ENCODE measurements at regions not wholly inside any gene's neighbourhood (a gene's known extent, or its start where the extent isn't known, plus 50 kb on each side); places are given as distances from the start of the nearest gene placed in this dataset.
"Not testable (repeated sequence)": the region's sequence is repeated elsewhere in the genome, so short reads cannot be mapped to it uniquely, and the experiment has no call there.

DNA sequence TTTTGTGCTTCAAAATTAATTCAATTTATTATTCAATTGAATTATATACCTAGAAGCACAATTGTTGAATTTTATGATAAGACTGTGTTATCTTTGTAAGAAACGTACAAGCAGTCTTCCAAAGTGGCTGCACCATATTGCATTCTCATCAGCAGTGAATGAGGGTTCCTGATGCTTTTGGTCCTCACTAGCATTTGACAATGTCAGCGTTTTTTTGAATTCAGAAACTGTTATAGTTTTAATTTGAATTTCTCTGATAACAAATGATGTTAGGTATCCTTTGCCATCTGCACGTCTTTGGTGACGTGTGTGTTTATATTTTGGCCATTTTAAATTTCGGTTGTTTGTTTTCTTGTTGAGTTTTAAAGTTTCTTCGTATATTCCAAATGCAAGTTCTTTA is 553.0 kb upstream of the ZP4 start:
- Histone ChIP-seq H3K27me3 (ENCODE audit: insufficient read depth, low read depth, low read length) (no peaks in the 10 kb centered on the region), H3K9me2 (ENCODE audit: insufficient read depth, low read length) (no peaks in the 10 kb centered on the region), H3K9ac (ENCODE audit: low read length) (no peak overlapping the region), H3F3A (ENCODE audit: insufficient read depth, low read length, poor library complexity, severe bottlenecking) (no peaks in the 10 kb centered on the region), H3K9me3 (ENCODE audit: low read length) (no peaks in the 10 kb centered on the region), H3K27ac (ENCODE audit: low read length) (no peak overlapping the region), H2AFZ (ENCODE audit: low read depth, low read length) (no peak overlapping the region), H3K36me3 (ENCODE audit: insufficient read depth, low read length) (no peaks in the 10 kb centered on the region), H4K20me1 (ENCODE audit: insufficient read depth) (no peaks in the 10 kb centered on the region), H3K79me2 (replicated peaks; ENCODE audit: insufficient read depth, low read length) (no peaks in the 10 kb centered on the region), H3K4me3 (ENCODE audit: low read length) (no peak overlapping the region), H3K4me2 (ENCODE audit: low read length) (no peak overlapping the region)
- TF ChIP-seq POLR2AphosphoS5 (IDR thresholded peaks at IDR 0.05) (no peak), MXI1 (conservative IDR thresholded peaks at IDR 0.05; ENCODE audit: poor library complexity, severe bottlenecking) (no peak), EZH2 (IDR thresholded peaks at IDR 0.05; ENCODE audit: borderline replicate concordance, insufficient read depth, low read length, poor library complexity, severe bottlenecking) (no peak)

DNA sequence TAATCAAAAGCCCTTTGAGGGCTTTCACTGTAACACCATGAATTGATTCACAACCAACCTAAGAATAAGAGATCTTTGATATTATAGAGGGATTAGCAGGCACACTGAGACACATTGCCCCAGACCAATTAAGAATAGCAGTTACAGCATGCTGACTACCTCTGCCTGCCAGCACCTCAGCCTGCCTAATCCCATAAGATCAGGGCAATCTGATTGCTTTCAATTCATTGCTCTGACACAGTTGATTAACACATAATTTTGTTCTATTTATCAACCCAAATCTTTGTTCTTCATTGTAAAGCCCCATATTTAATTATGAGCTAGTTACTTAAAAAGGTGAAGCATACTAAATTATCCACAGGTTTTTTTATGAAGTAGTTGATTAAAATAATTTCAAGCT is 548.8 kb upstream of the ZP4 start:
- Histone ChIP-seq H3K9ac (ENCODE audit: low read length) (no peak overlapping the region), H3K36me3 (ENCODE audit: insufficient read depth, low read length) (no peaks in the 10 kb centered on the region), H3K27me3 (ENCODE audit: insufficient read depth, low read depth, low read length) (no peaks in the 10 kb centered on the region), H3K79me2 (replicated peaks; ENCODE audit: insufficient read depth, low read length) (no peaks in the 10 kb centered on the region), H3K4me2 (ENCODE audit: low read length) (no peak overlapping the region), H3K27ac (ENCODE audit: low read length) (no peak overlapping the region), H3K9me2 (ENCODE audit: insufficient read depth, low read length) (no peaks in the 10 kb centered on the region), H3K9me3 (ENCODE audit: low read length) (no peaks in the 10 kb centered on the region), H3F3A (ENCODE audit: insufficient read depth, low read length, poor library complexity, severe bottlenecking) (no peaks in the 10 kb centered on the region), H3K4me3 (ENCODE audit: low read length) (no peak overlapping the region), H4K20me1 (ENCODE audit: insufficient read depth) (no peaks in the 10 kb centered on the region), H2AFZ (ENCODE audit: low read depth, low read length) (no peak overlapping the region)
- no peak for TF ChIP-seq EZH2 (IDR thresholded peaks at IDR 0.05; ENCODE audit: borderline replicate concordance, insufficient read depth, low read length, poor library complexity, severe bottlenecking)
- no peak for TF ChIP-seq SMC3 (conservative IDR thresholded peaks at IDR 0.05; ENCODE audit: poor library complexity)
- no peak for TF ChIP-seq RAD21 (conservative IDR thresholded peaks at IDR 0.05)
- no peak for TF ChIP-seq MXI1 (conservative IDR thresholded peaks at IDR 0.05; ENCODE audit: poor library complexity, severe bottlenecking)
- no peak for TF ChIP-seq TAF1 (IDR thresholded peaks at IDR 0.05; ENCODE audit: low read depth)

DNA sequence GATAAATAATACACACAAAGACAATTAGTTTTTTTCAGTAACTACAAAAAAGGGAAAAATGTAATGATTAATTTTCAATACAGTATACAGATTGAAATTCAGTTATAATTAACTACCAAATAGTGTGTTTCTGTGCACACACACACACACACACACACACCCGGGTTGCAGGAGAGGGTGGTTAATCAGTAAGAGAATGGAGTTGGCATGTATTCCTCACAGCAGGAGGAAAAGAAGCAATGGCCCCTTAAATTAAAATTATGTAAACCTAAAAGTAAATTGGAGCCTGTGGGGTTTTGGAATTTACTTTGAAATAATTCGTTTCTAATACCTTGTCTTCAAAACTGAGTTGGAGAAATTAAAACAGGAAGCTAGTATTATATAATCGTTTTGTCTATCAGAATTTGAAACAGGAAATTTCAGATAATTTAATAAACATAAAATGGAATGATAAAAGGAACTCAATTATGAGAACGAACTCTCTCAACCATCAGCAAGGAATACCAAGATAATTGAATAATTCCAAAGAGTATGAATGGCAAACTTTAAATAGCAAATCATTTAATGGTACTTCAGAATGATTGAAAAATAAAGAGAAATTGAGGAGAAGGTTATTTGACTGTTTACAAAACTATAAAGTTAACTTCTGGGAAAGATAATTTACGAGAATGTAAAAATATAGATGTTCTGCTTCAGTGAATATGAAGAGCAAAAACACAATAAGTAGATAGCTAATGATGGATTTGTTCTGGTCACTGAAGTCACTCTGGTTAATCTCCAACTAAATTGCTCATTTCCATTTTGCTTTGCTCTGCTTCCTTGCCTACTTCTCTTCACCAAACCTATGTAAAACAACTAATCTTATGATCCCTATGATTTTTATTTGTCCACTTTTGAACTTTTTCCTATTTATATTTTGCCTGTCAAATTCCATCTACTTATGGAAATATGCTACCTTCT is 547.9 kb upstream of the ZP4 start:
- no peak overlapping the region for H3K4me3 ChIP-seq (ENCODE audit: low read length)
- no peak overlapping the region for H3K27ac ChIP-seq (ENCODE audit: low read length)
- H3K9ac ChIP-seq (ENCODE audit: low read length), result no peak overlapping the region
- no peaks in the 10 kb centered on the region for H3K9me2 ChIP-seq (ENCODE audit: insufficient read depth, low read length)
- H3K36me3 ChIP-seq (ENCODE audit: insufficient read depth, low read length), result no peaks in the 10 kb centered on the region
- H3K9me3 ChIP-seq (ENCODE audit: low read length), result no peaks in the 10 kb centered on the region
- H3F3A ChIP-seq (ENCODE audit: insufficient read depth, low read length, poor library complexity, severe bottlenecking), result no peaks in the 10 kb centered on the region
- no peaks in the 10 kb centered on the region for H3K79me2 ChIP-seq (replicated peaks; ENCODE audit: insufficient read depth, low read length)
- H4K20me1 ChIP-seq (ENCODE audit: insufficient read depth), result no peaks in the 10 kb centered on the region
- H3K27me3 ChIP-seq (ENCODE audit: insufficient read depth, low read depth, low read length), result no peaks in the 10 kb centered on the region
- no peak overlapping the region for H3K4me2 ChIP-seq (ENCODE audit: low read length)
- TF ChIP-seq POLR2AphosphoS5 (IDR thresholded peaks at IDR 0.05) (no peak), TAF1 (IDR thresholded peaks at IDR 0.05; ENCODE audit: low read depth) (no peak), EZH2 (IDR thresholded peaks at IDR 0.05; ENCODE audit: borderline replicate concordance, insufficient read depth, low read length, poor library complexity, severe bottlenecking) (no peak), MXI1 (conservative IDR thresholded peaks at IDR 0.05; ENCODE audit: poor library complexity, severe bottlenecking) (no peak)
- TF ChIP-seq, protein P1, sequence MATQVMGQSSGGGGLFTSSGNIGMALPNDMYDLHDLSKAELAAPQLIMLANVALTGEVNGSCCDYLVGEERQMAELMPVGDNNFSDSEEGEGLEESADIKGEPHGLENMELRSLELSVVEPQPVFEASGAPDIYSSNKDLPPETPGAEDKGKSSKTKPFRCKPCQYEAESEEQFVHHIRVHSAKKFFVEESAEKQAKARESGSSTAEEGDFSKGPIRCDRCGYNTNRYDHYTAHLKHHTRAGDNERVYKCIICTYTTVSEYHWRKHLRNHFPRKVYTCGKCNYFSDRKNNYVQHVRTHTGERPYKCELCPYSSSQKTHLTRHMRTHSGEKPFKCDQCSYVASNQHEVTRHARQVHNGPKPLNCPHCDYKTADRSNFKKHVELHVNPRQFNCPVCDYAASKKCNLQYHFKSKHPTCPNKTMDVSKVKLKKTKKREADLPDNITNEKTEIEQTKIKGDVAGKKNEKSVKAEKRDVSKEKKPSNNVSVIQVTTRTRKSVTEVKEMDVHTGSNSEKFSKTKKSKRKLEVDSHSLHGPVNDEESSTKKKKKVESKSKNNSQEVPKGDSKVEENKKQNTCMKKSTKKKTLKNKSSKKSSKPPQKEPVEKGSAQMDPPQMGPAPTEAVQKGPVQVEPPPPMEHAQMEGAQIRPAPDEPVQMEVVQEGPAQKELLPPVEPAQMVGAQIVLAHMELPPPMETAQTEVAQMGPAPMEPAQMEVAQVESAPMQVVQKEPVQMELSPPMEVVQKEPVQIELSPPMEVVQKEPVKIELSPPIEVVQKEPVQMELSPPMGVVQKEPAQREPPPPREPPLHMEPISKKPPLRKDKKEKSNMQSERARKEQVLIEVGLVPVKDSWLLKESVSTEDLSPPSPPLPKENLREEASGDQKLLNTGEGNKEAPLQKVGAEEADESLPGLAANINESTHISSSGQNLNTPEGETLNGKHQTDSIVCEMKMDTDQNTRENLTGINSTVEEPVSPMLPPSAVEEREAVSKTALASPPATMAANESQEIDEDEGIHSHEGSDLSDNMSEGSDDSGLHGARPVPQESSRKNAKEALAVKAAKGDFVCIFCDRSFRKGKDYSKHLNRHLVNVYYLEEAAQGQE (IDR thresholded peaks at IDR 0.05; ENCODE audit: borderline replicate concordance), result no peak
- H2AFZ ChIP-seq (ENCODE audit: low read depth, low read length), result no peak overlapping the region

DNA sequence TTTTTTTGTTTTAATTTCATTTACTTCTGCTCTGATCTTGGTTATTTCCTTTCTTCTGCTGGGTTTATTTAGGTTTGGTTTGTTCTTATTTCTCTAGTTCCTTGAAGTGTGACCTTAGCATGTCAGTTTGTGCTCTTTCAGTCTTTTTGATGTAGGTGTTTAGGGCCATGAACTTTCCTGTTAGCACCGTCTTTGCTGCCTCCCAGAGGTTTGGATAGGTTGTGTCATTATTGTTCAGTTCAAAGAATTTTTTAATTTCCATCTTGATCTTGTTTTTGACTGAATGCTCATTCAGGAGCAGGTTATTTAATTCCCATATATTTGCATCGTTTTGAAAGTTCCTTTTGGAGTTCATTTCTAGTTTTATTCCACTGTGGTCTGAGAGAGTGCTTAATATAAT is 539.0 kb upstream of the ZP4 start:
- H2AFZ ChIP-seq (ENCODE audit: low read depth, low read length); H3F3A ChIP-seq (ENCODE audit: insufficient read depth, low read length, poor library complexity, severe bottlenecking); H3K79me2 ChIP-seq (replicated peaks; ENCODE audit: insufficient read depth, low read length); H3K9ac ChIP-seq (ENCODE audit: low read length); H4K20me1 ChIP-seq (ENCODE audit: insufficient read depth); H3K4me2 ChIP-seq (ENCODE audit: low read length); H3K9me3 ChIP-seq (ENCODE audit: low read length); H3K9me2 ChIP-seq (ENCODE audit: insufficient read depth, low read length); H3K27me3 ChIP-seq (ENCODE audit: insufficient read depth, low read depth, low read length); H3K36me3 ChIP-seq (ENCODE audit: insufficient read depth, low read length); H3K27ac ChIP-seq (ENCODE audit: low read length); H3K4me3 ChIP-seq (ENCODE audit: low read length): not testable (repeated sequence)

All from neural cell (in vitro differentiated cells).